HG02943 (cell line): ENCODE measurements at regions not wholly inside any gene's neighbourhood (a gene's known extent, or its start where the extent isn't known, plus 50 kb on each side); places are given as distances from the start of the nearest gene placed in this dataset.
"Not testable (repeated sequence)": the region's sequence is repeated elsewhere in the genome, so short reads cannot be mapped to it uniquely, and the experiment has no call there.

Experiments used
- ATAC-seq: cut with Tn5 transposase; IDR thresholded peaks from one replicate; pipeline ENCODE4 v1.9.1; 2021; ENCODE audit warnings: mild to moderate bottlenecking, low read depth, moderate library complexity; ENCODE audit not compliant: unreplicated experiment

GRCh38 chr5:63230754-63231153, 652.1 kb downstream of the LRRC70 start:
- ATAC-seq: no peak

GRCh38 chr5:63228154-63228553, 649.5 kb downstream of the LRRC70 start:
- no peak for ATAC-seq

- ATAC-seq: no peak
Observed at GRCh38 chr5:63220244-63220643, 641.6 kb downstream of the LRRC70 start.

GRCh38 chr5:63217422-63217821, 638.8 kb downstream of the LRRC70 start:
- ATAC-seq: no peak

GRCh38 chr5:63213256-63213655, 634.6 kb downstream of the LRRC70 start:
- no peak for ATAC-seq

GRCh38 chr5:63211448-63212132, 633.0 kb downstream of the LRRC70 start:
- ATAC-seq: no peak

- ATAC-seq: no peak
Observed at GRCh38 chr5:63205976-63206375, 627.4 kb downstream of the LRRC70 start.

GRCh38 chr5:63201738-63202137, 623.1 kb downstream of the LRRC70 start:
- no peak for ATAC-seq

GRCh38 chr5:63194126-63194525, 615.5 kb downstream of the LRRC70 start:
- no peak for ATAC-seq

GRCh38 chr5:63180190-63180589, 601.6 kb downstream of the LRRC70 start:
- ATAC-seq: not testable (repeated sequence)

GRCh38 chr5:63175850-63176249, 597.2 kb downstream of the LRRC70 start:
- no peak for ATAC-seq

- ATAC-seq: no peak
Observed at GRCh38 chr5:63170486-63170885, 591.9 kb downstream of the LRRC70 start.

- no peak for ATAC-seq
Observed at GRCh38 chr5:63164838-63165535, 586.4 kb downstream of the LRRC70 start.

- no peak for ATAC-seq
Observed at GRCh38 chr5:63164339-63164738, 585.7 kb downstream of the LRRC70 start.

GRCh38 chr5:63155310-63155631, 576.7 kb downstream of the LRRC70 start:
- ATAC-seq: no peak

- no peak for ATAC-seq
Observed at GRCh38 chr5:63154476-63155309, 576.1 kb downstream of the LRRC70 start.

GRCh38 chr5:63152871-63153270, 574.3 kb downstream of the LRRC70 start:
- ATAC-seq: no peak

- no peak for ATAC-seq
Observed at GRCh38 chr5:63145167-63145566, 566.5 kb downstream of the LRRC70 start.

- no peak for ATAC-seq
Observed at GRCh38 chr5:63141591-63141990, 563.0 kb downstream of the LRRC70 start.

GRCh38 chr5:63135291-63135690, 556.7 kb downstream of the LRRC70 start:
- no peak for ATAC-seq

- ATAC-seq: no peak
Observed at GRCh38 chr5:63131626-63132285, 553.1 kb downstream of the LRRC70 start.
